Posterior cingulate gyrus (tissue), 11 donors: ENCODE measurements at regions not wholly inside any gene's neighbourhood (a gene's known extent, or its start where the extent isn't known, plus 50 kb on each side); places are given as distances from the start of the nearest gene placed in this dataset.
"Not testable (repeated sequence)": the region's sequence is repeated elsewhere in the genome, so short reads cannot be mapped to it uniquely, and the experiment has no call there.

Experiments
- DNase-seq, 10 donors: peaks; one replicate each; pipeline versions ENCODE4 v3.0.0 to v3.0.0-alpha.2; 2020 to 2021; ENCODE audit warnings: mixed read lengths in 3 of 10
- intact Hi-C: fragments of 100-400 bp; cut with DNase I; formaldehyde crosslinking; loops from one replicate; pipeline ENCODE4 v1.15.1; 2023

GRCh38 chr2:173463846-173464245 lies 109.2 kb downstream of the CDCA7 start:
- intact Hi-C loops: no loop called here
- no peak for DNase-seq

DNA sequence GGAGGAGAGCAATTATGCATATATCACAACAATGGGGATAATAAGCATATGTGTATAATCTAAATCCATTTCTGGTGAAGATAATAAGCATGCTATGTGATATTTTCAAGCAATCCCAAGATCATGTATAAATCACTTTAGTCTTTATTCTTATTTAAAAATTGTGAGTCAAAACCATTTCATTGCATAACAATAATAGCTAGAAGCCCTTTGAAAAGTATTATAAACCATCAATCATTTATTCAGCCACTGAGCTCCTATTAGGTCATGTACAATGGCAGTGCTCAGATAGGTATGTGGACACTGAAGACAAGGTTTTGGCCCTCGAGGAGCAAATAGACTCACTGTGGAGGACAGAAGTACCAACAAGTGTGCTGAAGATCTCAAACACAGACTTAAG lies 113.1 kb downstream of the CDCA7 start:
- DNase-seq: no peak
- intact Hi-C loops: no loop called here

GRCh38 chr2:173468266-173468793 lies 113.7 kb downstream of the CDCA7 start:
- intact Hi-C loops: no loop called here
- DNase-seq: no peak

- intact Hi-C loops: no loop called here
- DNase-seq: no peak
Measured at GRCh38 chr2:173472112-173472511, 117.4 kb downstream of the CDCA7 start.

DNA sequence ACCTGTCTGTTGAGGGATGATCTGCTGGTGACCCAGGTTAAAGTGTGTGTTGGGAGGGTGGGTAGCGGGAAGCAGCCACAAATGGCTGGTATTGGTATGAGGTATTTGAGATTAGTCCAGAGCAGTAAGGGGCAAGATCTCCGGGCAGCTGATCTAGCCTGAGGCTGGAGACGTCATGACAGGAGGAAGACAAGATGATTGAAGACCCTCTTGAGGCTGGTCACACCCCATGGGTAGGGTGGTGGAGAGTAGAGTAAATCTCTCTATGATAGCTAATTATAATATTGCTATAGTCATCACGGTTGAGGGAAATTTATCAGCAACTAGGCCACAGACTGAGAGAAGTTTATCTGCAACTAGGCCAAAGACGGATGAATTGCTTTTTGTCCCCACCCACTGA lies 128.5 kb downstream of the CDCA7 start:
- intact Hi-C loops: no loop called here
- no peak for DNase-seq

- intact Hi-C loops: no loop called here
- no peak for DNase-seq
Measured at GRCh38 chr2:173488861-173489260, 134.2 kb downstream of the CDCA7 start.

GRCh38 chr2:173491418-173491817 lies 136.7 kb downstream of the CDCA7 start:
- intact Hi-C loops: no loop called here
- DNase-seq: no peak

DNA sequence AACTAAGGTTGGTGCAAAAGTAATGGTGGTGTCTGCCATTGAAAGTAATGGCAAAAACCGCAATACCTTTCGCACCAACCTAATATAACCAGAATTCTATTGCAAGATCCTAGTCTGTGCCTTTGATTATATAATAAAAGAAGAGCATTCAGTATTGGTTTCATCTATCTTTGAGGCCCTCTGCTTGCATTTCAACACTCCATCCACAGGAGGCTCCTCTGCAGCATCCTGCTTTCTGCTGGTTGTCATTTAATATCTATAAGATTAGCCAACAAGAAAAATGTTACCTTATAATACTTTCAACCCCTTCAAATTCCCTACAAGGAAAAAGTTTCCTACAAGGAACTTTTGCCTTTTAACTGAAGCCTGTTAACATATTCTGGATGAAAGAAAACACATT lies 139.2 kb downstream of the CDCA7 start:
- intact Hi-C loops: no loop called here
- no peak for DNase-seq

GRCh38 chr2:173496746-173497145 lies 142.1 kb downstream of the CDCA7 start:
- no peak for DNase-seq
- intact Hi-C loops: no loop called here

DNA sequence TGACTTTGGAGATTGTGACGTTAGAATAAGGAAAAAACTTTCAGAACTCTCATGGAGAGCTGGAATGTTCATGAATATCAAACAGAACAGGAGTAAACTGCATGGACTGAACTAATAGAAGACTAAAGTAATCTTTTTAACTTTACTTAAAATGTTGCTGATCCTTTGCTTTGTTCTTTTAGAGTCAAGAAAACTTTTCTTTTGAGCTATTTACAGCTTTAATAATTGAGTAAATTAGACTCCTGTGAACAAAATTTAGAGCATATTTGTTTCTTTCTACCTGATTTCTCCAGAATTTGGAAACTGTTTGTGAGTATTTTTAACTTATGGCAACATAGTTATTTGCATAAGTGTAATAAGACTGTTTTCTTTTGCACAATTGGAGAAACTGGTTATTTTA lies 146.3 kb downstream of the CDCA7 start:
- intact Hi-C loops: no loop called here

GRCh38 chr2:173502296-173502695 lies 147.6 kb downstream of the CDCA7 start:
- no peak for DNase-seq
- intact Hi-C loops: no loop called here

More for the DNA sequence above, 146.3 kb downstream of the CDCA7 start:
- DNase-seq: no peak

- intact Hi-C loops: no loop called here
- no peak for DNase-seq
Measured at GRCh38 chr2:173511357-173511756, 156.7 kb downstream of the CDCA7 start.

DNA sequence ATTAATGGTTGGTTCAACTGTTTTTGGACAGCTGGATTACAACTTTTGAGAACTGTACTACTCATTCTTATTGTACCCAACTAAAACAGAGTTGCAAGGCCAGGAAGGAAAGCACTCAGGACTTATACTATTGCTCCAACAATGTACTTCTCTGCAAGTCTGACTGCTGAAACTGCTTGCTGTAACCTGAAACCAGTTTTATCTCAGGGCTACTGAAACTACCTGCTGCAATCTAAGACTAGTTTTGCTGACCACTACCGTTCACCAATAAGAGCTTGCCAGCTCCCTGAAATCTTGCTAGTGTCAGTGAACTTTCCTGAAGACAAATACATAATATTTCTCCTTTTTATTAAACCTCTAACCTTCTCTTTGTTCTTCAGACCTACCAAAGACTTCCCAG lies 157.3 kb downstream of the CDCA7 start:
- intact Hi-C loops: no loop called here
- no peak for DNase-seq

DNA sequence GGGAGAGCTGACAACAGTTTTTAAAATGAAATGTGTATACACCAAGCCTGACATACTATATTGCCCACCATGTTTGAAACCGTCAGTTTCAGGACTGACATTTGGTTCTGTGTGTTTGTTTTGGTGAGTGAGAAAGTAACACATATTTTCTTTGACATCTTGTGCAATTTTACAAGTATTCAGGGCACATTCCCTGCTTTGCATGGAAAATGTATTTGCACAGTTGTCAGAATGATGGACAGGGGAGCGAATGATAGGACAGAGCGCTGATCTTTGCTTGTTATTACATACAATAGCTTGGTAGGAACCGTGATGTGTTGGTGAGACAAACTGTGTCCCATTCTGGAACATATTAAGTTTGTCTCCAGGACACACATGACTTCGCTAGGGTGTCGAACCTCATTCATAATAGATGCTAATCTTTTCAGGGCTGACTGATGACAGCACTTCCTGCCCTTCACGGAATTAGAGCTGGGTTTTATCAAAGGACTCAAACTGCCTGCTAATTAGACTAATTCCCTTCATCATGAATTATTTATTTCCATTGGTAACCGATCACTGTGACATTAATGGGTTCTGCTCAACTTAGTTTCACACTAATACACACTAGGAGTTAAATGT lies 158.5 kb downstream of the CDCA7 start:
- intact Hi-C loops: no loop called here
- DNase-seq: no peak

DNA sequence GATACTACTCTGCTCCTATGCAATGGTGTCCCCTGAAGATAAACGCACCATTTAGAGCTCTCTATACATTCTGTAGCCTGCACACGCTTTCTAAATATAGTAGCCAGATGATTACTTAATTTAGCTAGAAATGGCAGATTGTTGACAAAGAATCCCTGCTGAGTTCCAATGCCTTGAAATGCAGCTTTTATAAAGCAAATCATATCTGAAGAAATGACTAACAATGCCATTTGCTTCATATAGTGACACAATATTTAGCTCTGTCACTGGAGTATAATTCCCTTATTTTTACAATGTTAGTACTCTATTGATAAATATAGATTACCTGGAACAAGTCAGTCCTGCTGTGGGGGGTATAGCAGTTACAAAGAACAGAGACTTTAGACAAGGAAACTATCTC lies 166.2 kb downstream of the CDCA7 start:
- intact Hi-C loops: no loop called here

GRCh38 chr2:173521450-173522192 lies 166.9 kb downstream of the CDCA7 start:
- intact Hi-C loops: no loop called here
- DNase-seq: no peak

More for the DNA sequence above, 166.2 kb downstream of the CDCA7 start:
- DNase-seq: no peak

GRCh38 chr2:173523497-173523896 lies 168.8 kb downstream of the CDCA7 start:
- no peak for DNase-seq
- intact Hi-C loops: no loop called here

DNA sequence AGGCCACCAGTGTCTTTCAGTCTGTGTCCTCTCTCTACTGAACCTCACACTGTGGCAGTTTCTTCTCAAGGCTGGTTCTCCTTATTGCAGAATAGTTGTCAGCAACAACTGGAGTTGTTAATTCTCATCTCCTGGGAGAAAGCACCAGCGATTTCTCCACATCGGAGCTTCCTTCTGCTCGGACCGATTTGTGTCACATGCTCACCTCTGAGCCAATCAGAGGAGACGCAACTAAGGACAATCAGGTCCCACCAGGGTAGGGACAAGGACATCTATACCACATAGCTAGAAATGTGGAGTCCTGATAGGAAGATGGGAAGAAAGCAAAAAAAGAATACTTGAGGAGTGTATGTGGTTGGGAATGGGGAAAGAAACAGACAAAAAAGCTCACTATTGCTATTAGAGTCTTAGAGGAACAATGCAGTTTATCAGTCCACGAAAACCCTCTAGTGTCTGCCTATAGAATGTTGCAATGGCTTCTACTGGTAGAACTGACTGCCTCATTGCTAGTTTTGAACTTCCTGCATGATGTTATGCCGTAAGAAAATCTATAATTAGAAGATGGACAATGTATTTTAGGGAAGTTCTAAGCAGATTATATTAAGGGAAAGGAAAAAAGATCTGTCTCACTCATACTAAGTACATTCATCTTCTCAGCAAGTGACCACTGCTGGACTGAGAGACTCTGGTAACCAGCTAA lies 169.7 kb downstream of the CDCA7 start:
- no peak for DNase-seq
- intact Hi-C loops: no loop called here

DNA sequence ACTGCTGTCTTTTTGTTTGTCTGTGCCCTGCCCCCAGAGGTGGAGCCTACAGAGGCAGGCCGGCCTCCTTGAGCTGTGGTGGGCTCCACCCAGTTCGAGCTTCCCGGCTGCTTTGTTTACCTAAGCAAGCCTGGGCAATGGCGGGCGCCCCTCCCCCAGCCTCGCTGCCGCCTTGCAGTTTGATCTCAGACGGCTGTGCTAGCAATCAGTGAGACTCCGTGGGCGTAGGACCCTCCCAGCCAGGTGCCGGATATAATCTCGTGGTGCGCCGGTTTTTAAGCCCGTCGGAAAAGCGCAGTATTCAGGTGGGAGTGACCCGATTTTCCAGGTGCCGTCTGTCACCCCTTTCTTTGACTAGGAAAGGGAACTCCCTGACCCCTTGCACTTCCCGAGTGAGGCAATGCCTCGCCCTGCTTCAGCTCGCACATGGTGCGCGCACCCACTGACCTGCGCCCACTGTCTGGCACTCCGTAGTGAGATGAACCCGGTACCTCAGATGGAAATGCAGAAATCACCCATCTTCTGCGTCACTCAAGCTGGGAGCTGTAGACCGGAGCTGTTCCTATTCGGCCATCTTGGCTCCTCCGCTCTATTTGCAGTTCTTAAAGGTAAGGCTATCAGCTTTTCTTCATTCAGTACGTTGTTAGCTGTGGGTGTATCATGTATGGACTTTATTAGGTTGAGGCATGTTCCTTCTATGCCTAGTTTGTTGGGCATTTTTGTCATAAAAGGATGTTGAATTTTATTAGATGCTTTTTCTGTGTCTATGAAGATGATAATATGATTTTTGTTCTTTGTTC lies 178.3 kb downstream of the CDCA7 start:
- intact Hi-C loops, DNase-seq: not testable (repeated sequence)

GRCh38 chr2:173537694-173538093 lies 183.0 kb downstream of the CDCA7 start:
- DNase-seq: no peak
- intact Hi-C loops: no loop called here

DNA sequence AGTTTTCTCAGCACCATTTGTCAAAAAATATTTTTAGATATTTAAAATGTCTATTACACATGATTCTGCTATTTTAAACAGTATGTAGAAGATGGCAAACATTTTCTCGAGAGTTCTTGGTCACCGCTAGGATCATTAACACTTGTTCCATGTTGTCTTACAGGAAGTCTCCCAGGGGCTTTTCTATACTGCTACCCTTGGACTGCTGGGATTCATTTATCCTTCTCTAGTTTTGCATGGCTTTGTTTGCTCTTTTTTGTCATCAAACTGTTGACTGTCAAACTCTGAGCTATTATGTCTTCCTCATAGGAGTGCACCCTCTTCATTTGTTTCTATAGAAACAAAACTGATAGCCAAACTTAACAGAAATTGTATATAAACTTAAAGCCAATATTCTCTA lies 184.9 kb downstream of the CDCA7 start:
- no peak for DNase-seq
- intact Hi-C loops: no loop called here
